ENCODE measurements at regions not wholly inside any gene's neighbourhood (a gene's known extent, or its start where the extent isn't known, plus 50 kb on each side); places are given as distances from the start of the nearest gene placed in this dataset.

DNA sequence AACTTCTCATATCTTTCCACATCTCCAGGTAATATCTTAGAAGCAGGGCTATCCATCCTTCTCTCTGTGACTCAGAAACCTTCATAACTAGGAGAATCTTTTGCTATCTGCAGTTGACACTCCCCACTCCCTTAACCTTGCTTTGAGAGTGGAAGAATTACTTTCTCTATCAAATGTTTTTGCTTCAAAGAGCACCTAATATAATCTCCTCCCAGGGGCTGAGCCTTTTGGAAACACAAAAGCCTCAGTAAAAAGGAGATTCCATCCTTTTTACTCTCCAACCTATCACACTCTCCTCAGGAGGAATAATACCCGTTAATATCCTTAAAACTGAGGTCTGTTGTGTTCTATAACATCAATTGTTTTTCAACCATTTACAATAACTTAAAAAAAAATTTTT, 94.9 kb upstream of the DNAJC10 start:
- H3K27me3 ChIP-seq, result no peaks in the 10 kb centered on the region
- no peak for TF ChIP-seq CTCF (IDR thresholded peaks at IDR 0.05)
- no peak overlapping the region for H3K27ac ChIP-seq
- H3K4me1 ChIP-seq (ENCODE audit: control insufficient read depth in 1 of 2, insufficient read depth in 1 of 2, low read depth in 1 of 2, low read length in 1 of 2), result no peaks in the 10 kb centered on the region
- H3K9me3 ChIP-seq, result no peaks in the 10 kb centered on the region
- no peaks in the 10 kb centered on the region for H3K36me3 ChIP-seq
- H3K4me3 ChIP-seq (ENCODE audit: low read depth in 1 of 2, low read length in 1 of 2), result no peak overlapping the region

DNA sequence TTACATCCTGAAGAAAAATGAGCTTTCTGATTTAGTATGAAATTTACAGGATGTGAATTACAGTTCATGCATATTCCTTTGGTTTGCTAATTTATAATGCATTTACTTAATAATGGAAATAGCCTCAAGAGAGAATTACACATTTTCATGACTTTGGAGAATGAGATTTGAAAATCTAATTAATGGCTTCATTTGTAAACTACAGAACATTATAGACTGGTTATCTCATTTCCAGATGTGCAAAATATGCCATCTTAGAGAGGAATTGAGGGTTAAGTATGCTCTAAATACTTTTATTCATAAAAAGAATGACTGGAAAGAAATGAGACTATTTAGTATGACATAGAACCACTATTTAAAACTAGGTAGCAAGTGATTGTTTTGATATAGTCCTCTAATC, 94.2 kb upstream of the DNAJC10 start:
- H3K9me3 ChIP-seq, result no peaks in the 10 kb centered on the region
- H3K27ac ChIP-seq, result no peak overlapping the region
- no peaks in the 10 kb centered on the region for H3K4me1 ChIP-seq (ENCODE audit: control insufficient read depth in 1 of 2, insufficient read depth in 1 of 2, low read depth in 1 of 2, low read length in 1 of 2)
- TF ChIP-seq CTCF (IDR thresholded peaks at IDR 0.05), result no peak
- H3K4me3 ChIP-seq (ENCODE audit: low read depth in 1 of 2, low read length in 1 of 2), result no peak overlapping the region
- H3K27me3 ChIP-seq, result no peaks in the 10 kb centered on the region
- no peaks in the 10 kb centered on the region for H3K36me3 ChIP-seq

DNA sequence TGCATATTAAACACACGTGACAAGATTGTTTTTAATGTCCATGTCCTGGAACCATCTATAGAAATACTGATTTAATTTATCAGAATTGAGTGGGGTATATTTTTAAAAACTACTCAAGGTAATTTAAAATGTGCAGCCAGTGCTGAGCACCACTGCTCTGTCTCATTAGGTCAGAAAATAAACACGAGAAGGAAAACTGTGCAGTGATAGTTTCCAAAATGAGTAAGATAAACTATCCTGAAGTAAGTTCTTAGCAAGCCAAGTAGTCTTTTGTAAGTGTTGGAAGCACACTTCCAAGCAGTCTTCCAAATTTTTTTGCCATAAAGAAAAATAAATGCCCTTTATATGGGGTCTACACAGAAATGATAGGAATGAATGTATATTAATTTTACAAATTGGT, 93.8 kb upstream of the DNAJC10 start:
- Histone ChIP-seq H3K27ac (no peak overlapping the region), H3K4me3 (ENCODE audit: low read depth in 1 of 2, low read length in 1 of 2) (no peak overlapping the region), H3K27me3 (no peaks in the 10 kb centered on the region), H3K4me1 (ENCODE audit: control insufficient read depth in 1 of 2, insufficient read depth in 1 of 2, low read depth in 1 of 2, low read length in 1 of 2) (no peaks in the 10 kb centered on the region), H3K36me3 (no peaks in the 10 kb centered on the region), H3K9me3 (no peaks in the 10 kb centered on the region)
- TF ChIP-seq CTCF (IDR thresholded peaks at IDR 0.05), result no peak

DNA sequence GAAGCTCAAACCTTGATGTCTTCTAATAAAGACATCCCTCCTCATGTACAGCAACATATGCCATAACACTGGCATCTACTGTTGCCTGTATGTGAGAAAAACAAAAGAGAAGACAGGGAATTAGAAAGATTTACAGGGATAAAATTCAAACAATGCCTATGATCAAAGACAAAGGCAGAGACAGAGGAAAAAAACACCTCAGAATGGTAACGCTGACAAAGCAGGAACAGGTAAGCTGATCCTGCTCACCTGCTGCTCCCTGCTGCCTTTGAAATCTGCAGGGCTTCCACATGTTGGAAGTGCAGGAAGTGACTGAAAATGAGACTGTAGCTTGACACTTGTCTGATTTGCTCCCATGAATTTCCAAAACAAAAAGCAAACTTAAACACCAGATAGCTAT, 90.2 kb upstream of the DNAJC10 start:
- no peaks in the 10 kb centered on the region for H3K9me3 ChIP-seq

GRCh38 chr2:182628916-182629315, 87.1 kb upstream of the DNAJC10 start:
- Histone ChIP-seq H3K4me1 (ENCODE audit: control insufficient read depth in 1 of 2, insufficient read depth in 1 of 2, low read depth in 1 of 2, low read length in 1 of 2) (no peaks in the 10 kb centered on the region), H3K27ac (no peak overlapping the region), H3K9me3 (no peaks in the 10 kb centered on the region), H3K4me3 (ENCODE audit: low read depth in 1 of 2, low read length in 1 of 2) (no peak overlapping the region), H3K36me3 (no peaks in the 10 kb centered on the region), H3K27me3 (no peaks in the 10 kb centered on the region)
- TF ChIP-seq CTCF (IDR thresholded peaks at IDR 0.05), result no peak

More for the DNA sequence above, 90.2 kb upstream of the DNAJC10 start:
- TF ChIP-seq CTCF (IDR thresholded peaks at IDR 0.05), result no peak
- Histone ChIP-seq H3K27ac (no peak overlapping the region), H3K4me3 (ENCODE audit: low read depth in 1 of 2, low read length in 1 of 2) (no peak overlapping the region), H3K27me3 (no peaks in the 10 kb centered on the region), H3K4me1 (ENCODE audit: control insufficient read depth in 1 of 2, insufficient read depth in 1 of 2, low read depth in 1 of 2, low read length in 1 of 2) (no peaks in the 10 kb centered on the region), H3K36me3 (no peaks in the 10 kb centered on the region)

DNA sequence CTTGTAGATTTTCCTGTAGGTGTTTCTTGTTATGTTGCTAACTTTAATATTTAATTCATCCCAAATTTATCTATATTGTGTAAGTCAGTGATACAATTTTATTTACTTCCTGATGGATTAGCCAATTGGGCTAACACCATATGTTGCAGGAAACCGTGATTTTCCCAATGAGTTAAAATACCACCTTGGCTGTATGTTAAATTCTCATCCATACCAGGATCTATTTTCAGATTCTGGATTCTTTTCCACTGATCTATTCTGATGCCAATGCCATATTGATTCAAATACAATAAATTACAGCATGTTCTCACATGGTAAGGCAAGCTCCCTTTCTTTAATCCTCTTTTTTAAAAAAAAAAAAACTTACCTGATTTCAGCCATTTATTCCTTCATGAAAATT, 85.8 kb upstream of the DNAJC10 start:
- no peaks in the 10 kb centered on the region for H3K27me3 ChIP-seq
- H3K9me3 ChIP-seq, result no peaks in the 10 kb centered on the region
- TF ChIP-seq CTCF (IDR thresholded peaks at IDR 0.05), result no peak

More for the DNA sequence above, 85.8 kb upstream of the DNAJC10 start:
- H3K27ac ChIP-seq, result no peak overlapping the region
- H3K4me1 ChIP-seq (ENCODE audit: control insufficient read depth in 1 of 2, insufficient read depth in 1 of 2, low read depth in 1 of 2, low read length in 1 of 2), result no peaks in the 10 kb centered on the region
- no peak overlapping the region for H3K4me3 ChIP-seq (ENCODE audit: low read depth in 1 of 2, low read length in 1 of 2)
- no peaks in the 10 kb centered on the region for H3K36me3 ChIP-seq
